GM23338 (cell line): ENCODE measurements at regions not wholly inside any gene's neighbourhood (a gene's known extent, or its start where the extent isn't known, plus 50 kb on each side); places are given as distances from the start of the nearest gene placed in this dataset.

Source experiments
- ATAC-seq: fragments of 200-7000 bp; cut with Tn5 transposase; 3 replicates; pipeline ENCODE4 v1.9.1; 2020
- DNase-seq: peaks from one replicate; pipeline ENCODE4 v3.0.0-alpha.2; 2015; ENCODE audit warnings: low spot score
- H2AFZ ChIP-seq: fragments of 200-600 bp; sonication (generic); 2 replicates; pipeline ENCODE4 v1.8.0; 2016; ENCODE audit warnings: antibody characterized with exemption, mild to moderate bottlenecking, moderate library complexity
- H3F3A ChIP-seq: fragments of 200-600 bp; sonication (generic); replicated peaks from 2 replicates; pipeline ENCODE4 v1.8.0; 2017; ENCODE audit warnings: antibody characterized with exemption, mixed run types, low read depth
- H3K27ac ChIP-seq: fragments of 200-600 bp; sonication (generic); 2 replicates; pipeline ENCODE4 v1.6.1; 2016; ENCODE audit warnings: low read depth
- H3K27me3 ChIP-seq: fragments of 200-600 bp; sonication (generic); 2 replicates; pipeline ENCODE4 v1.8.0; 2016; ENCODE audit warnings: mild to moderate bottlenecking, mixed run types, moderate library complexity; ENCODE audit not compliant: insufficient read depth
- H3K36me3 ChIP-seq: fragments of 200-600 bp; sonication (generic); 2 replicates; pipeline ENCODE4 v1.8.0; 2016; ENCODE audit warnings: mild to moderate bottlenecking; ENCODE audit not compliant: insufficient read depth
- H3K4me1 ChIP-seq: fragments of 200-600 bp; sonication (generic); 2 replicates; pipeline ENCODE4 v1.8.0; 2016; ENCODE audit warnings: mild to moderate bottlenecking, moderate library complexity; ENCODE audit not compliant: insufficient read depth
- H3K4me2 ChIP-seq: fragments of 200-600 bp; sonication (generic); 2 replicates; pipeline ENCODE4 v1.7.1; 2017; ENCODE audit warnings: mixed run types
- H3K4me3 ChIP-seq: fragments of 200-600 bp; sonication (generic); 2 replicates; pipeline ENCODE4 v1.6.1; 2016; ENCODE audit warnings: mixed run types
- H3K79me2 ChIP-seq: fragments of 200-600 bp; sonication (generic); replicated peaks from 2 replicates; pipeline ENCODE4 v1.8.0; 2017; ENCODE audit warnings: mild to moderate bottlenecking; ENCODE audit not compliant: insufficient read depth
- H3K9me2 ChIP-seq: fragments of 200-600 bp; sonication (generic); 2 replicates; pipeline ENCODE4 v1.8.0; 2017; ENCODE audit not compliant: insufficient read depth
- H4K20me1 ChIP-seq: fragments of 200-600 bp; sonication (generic); replicated peaks from 2 replicates; pipeline ENCODE4 v1.8.0; 2017; ENCODE audit warnings: mild to moderate bottlenecking; ENCODE audit not compliant: insufficient read depth
- H3K27ac Mint-ChIP-seq: 2 replicates; pipeline ENCODE4 v1.8.0; 2020; ENCODE audit warnings: inconsistent platforms, mild to moderate bottlenecking, moderate library complexity, mixed read lengths
- H3K27me3 Mint-ChIP-seq: 3 replicates; pipeline ENCODE4 v1.8.0; 2022; ENCODE audit warnings: low read depth, mild to moderate bottlenecking, moderate library complexity, mixed read lengths, inconsistent platforms; ENCODE audit not compliant: insufficient read depth, poor library complexity
- H3K36me3 Mint-ChIP-seq: 3 replicates; pipeline ENCODE4 v1.8.0; 2021; ENCODE audit warnings: low read depth, mild to moderate bottlenecking, inconsistent platforms, moderate library complexity, mixed read lengths
- H3K4me1 Mint-ChIP-seq: 3 replicates; pipeline ENCODE4 v1.8.0; 2020; ENCODE audit warnings: mild to moderate bottlenecking, inconsistent platforms, mixed read lengths
- H3K4me3 Mint-ChIP-seq: 3 replicates; pipeline ENCODE4 v1.8.0; 2021; ENCODE audit warnings: moderate library complexity, mild to moderate bottlenecking, inconsistent platforms, mixed read lengths
- H3K9me3 Mint-ChIP-seq: 3 replicates; pipeline ENCODE4 v1.8.0; 2020; ENCODE audit warnings: moderate library complexity, mild to moderate bottlenecking, inconsistent platforms, mixed read lengths
- CREB1 ChIP-seq: fragments of 250-450 bp; sonication (Bioruptor Pico); IDR thresholded peaks from 2 replicates; pipeline ENCODE4 v1.5.0; 2020; ENCODE audit warnings: low read depth, mild to moderate bottlenecking, moderate library complexity
- EZH2 ChIP-seq: fragments of 200-600 bp; sonication (generic); IDR thresholded peaks from one replicate; pipeline ENCODE4 v1.8.0; 2017; ENCODE audit warnings: antibody characterized with exemption, mild to moderate bottlenecking, low read depth; ENCODE audit not compliant: unreplicated experiment
- EZH2phosphoT487 ChIP-seq: fragments of 200-600 bp; sonication (generic); IDR thresholded peaks from one replicate; pipeline ENCODE4 v1.8.1; 2018; ENCODE audit warnings: antibody characterized with exemption; ENCODE audit not compliant: unreplicated experiment
- JUNB ChIP-seq: IDR thresholded peaks from one replicate; pipeline ENCODE4 v1.6.1; 2016; ENCODE audit warnings: antibody characterized with exemption; ENCODE audit not compliant: unreplicated experiment
- POLR2AphosphoS5 ChIP-seq: IDR thresholded peaks from 2 replicates; pipeline ENCODE4 v1.6.1; 2016; ENCODE audit warnings: antibody characterized with exemption, low read depth
- REST ChIP-seq: IDR thresholded peaks from one replicate; pipeline ENCODE4 v1.6.1; 2018; ENCODE audit warnings: antibody characterized with exemption; ENCODE audit not compliant: unreplicated experiment
- ZNF462 ChIP-seq: fragments of 250-450 bp; sonication (Bioruptor Pico); IDR thresholded peaks from 2 replicates; pipeline ENCODE4 v1.5.0; 2020; ENCODE audit warnings: mild to moderate bottlenecking, moderate library complexity
- TF ChIP-seq, protein P1 (sequence below), 2 experiments: fragments of 200-600 bp in 1 of 2; sonication (generic) in 1 of 2; conservative IDR thresholded peaks; 2 replicates each; pipeline versions ENCODE4 v1.5.1 to v1.6.1; 2016 to 2017; ENCODE audit warnings: antibody characterized with exemption in 2 of 2, low read depth in 2 of 2, mild to moderate bottlenecking in 2 of 2, moderate library complexity in 1 of 2

GRCh38 chr15:53917109-53917508 lies 61.1 kb upstream of the UNC13C start (continued):
- TF ChIP-seq JUNB (no peak), POLR2AphosphoS5 (no peak), EZH2 (no peak), CREB1 (CRISPR knock-in tag) (no peak), REST (no peak)
- TF ChIP-seq, protein P1, sequence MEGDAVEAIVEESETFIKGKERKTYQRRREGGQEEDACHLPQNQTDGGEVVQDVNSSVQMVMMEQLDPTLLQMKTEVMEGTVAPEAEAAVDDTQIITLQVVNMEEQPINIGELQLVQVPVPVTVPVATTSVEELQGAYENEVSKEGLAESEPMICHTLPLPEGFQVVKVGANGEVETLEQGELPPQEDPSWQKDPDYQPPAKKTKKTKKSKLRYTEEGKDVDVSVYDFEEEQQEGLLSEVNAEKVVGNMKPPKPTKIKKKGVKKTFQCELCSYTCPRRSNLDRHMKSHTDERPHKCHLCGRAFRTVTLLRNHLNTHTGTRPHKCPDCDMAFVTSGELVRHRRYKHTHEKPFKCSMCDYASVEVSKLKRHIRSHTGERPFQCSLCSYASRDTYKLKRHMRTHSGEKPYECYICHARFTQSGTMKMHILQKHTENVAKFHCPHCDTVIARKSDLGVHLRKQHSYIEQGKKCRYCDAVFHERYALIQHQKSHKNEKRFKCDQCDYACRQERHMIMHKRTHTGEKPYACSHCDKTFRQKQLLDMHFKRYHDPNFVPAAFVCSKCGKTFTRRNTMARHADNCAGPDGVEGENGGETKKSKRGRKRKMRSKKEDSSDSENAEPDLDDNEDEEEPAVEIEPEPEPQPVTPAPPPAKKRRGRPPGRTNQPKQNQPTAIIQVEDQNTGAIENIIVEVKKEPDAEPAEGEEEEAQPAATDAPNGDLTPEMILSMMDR (conservative IDR thresholded peaks at IDR 0.05; ENCODE audit: low read depth in 2 of 2): no peak

- Mint-ChIP-seq H3K4me1 (peaks cover 7% of the 10 kb centered on the region), H3K9me3 (peaks cover 28% of the 10 kb centered on the region)
Measured at GRCh38 chr15:53911431-53911830, 66.8 kb upstream of the UNC13C start.

GRCh38 chr15:53910852-53911251 lies 67.4 kb upstream of the UNC13C start:
- Histone ChIP-seq H3F3A (no peaks in the 10 kb centered on the region), H3K4me2 (no peak overlapping the region), H3K27ac (no peak overlapping the region), H3K4me1 (no peaks in the 10 kb centered on the region), H2AFZ (no peak overlapping the region), H3K27me3 (no peaks in the 10 kb centered on the region), H3K79me2 (no peaks in the 10 kb centered on the region), H3K36me3 (no peaks in the 10 kb centered on the region; the same call in 1 of the 2 replicates), H4K20me1 (no peaks in the 10 kb centered on the region), H3K9me2 (no peaks in the 10 kb centered on the region), H3K4me3 (no peak overlapping the region)
- peaks cover 4% of the 10 kb centered on the region; the same call in 1 of the 3 replicates for H3K4me1 Mint-ChIP-seq
- no peak overlapping the region for H3K27ac Mint-ChIP-seq
- peaks cover 5% of the 10 kb centered on the region for H3K27me3 Mint-ChIP-seq
- H3K36me3 Mint-ChIP-seq: peaks cover 3% of the 10 kb centered on the region; the same call in 1 of the 3 replicates
- no peak for DNase-seq
- H3K9me3 Mint-ChIP-seq: peaks cover 28% of the 10 kb centered on the region
- no peak; the same call in 2 of the 3 replicates for ATAC-seq
- no peak overlapping the region for H3K4me3 Mint-ChIP-seq
- no peak for TF ChIP-seq ZNF462 (CRISPR knock-in tag)

More at GRCh38 chr15:53911431-53911830, 66.8 kb upstream of the UNC13C start:
- H3K36me3 Mint-ChIP-seq: peaks cover 3% of the 10 kb centered on the region; the same call in 1 of the 3 replicates
- peaks cover 5% of the 10 kb centered on the region for H3K27me3 Mint-ChIP-seq
- Histone ChIP-seq H3K36me3 (no peaks in the 10 kb centered on the region; the same call in 1 of the 2 replicates), H3K4me2 (no peak overlapping the region), H4K20me1 (no peaks in the 10 kb centered on the region), H3K27ac (no peak overlapping the region), H3K9me2 (no peaks in the 10 kb centered on the region), H3K79me2 (no peaks in the 10 kb centered on the region), H3F3A (no peaks in the 10 kb centered on the region), H3K4me1 (no peaks in the 10 kb centered on the region), H3K4me3 (no peak overlapping the region), H3K27me3 (no peaks in the 10 kb centered on the region), H2AFZ (no peak overlapping the region)
- TF ChIP-seq EZH2phosphoT487: no peak
- DNase-seq: no peak
- no peak for ATAC-seq
- H3K27ac Mint-ChIP-seq: no peak overlapping the region
- no peak overlapping the region for H3K4me3 Mint-ChIP-seq
